DND-41 (cell line): ENCODE measurements at regions not wholly inside any gene's neighbourhood (a gene's known extent, or its start where the extent isn't known, plus 50 kb on each side); places are given as distances from the start of the nearest gene placed in this dataset.

Source experiments
- EZH2 ChIP-seq: IDR thresholded peaks from 3 replicates; pipeline ENCODE4 v1.6.1; 2012; ENCODE audit warnings: borderline replicate concordance, low read depth, mild to moderate bottlenecking, moderate library complexity, low read length, inconsistent platforms; ENCODE audit not compliant: severe bottlenecking
- TF ChIP-seq, protein P1 (sequence below): IDR thresholded peaks from 2 replicates; pipeline ENCODE4 v1.5.1; 2012; ENCODE audit warnings: borderline replicate concordance, low read length, moderate library complexity, mild to moderate bottlenecking; ENCODE audit not compliant: poor library complexity, severe bottlenecking; ENCODE audit errors: extremely low read depth

DNA sequence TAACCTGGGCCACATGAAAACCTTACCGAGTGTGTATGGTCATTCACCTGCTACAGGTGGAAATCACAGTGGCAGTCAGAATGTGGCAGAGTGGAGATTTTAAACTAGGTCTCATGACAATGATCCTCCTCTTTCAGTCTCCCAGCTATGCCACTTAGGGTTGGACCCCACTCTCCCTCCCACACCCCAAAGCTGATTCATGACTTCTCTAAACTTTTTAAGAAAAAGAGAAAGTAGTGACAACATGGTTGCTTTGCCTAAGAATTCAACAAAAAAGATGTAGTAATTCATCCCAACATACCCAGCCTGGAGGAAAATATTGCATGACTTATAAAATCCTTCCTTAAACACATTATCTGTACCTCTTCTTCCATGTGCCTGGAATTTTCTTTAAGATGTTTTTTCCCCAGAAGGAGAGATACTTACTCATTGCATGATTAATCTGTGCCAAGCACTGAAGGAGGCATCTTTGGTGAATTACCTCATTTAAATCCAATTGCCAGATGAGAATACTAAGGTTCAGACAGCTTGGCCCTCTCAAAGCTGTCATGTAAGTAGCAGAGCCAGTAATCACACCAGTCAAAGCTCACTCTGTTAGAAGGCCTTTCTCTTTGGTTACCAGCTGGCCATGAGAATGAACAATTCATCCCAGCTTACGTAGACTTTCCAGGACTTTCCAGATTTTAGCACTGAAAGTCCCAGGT is 119.9 kb downstream of the COPRS start:
- TF ChIP-seq, protein P1, sequence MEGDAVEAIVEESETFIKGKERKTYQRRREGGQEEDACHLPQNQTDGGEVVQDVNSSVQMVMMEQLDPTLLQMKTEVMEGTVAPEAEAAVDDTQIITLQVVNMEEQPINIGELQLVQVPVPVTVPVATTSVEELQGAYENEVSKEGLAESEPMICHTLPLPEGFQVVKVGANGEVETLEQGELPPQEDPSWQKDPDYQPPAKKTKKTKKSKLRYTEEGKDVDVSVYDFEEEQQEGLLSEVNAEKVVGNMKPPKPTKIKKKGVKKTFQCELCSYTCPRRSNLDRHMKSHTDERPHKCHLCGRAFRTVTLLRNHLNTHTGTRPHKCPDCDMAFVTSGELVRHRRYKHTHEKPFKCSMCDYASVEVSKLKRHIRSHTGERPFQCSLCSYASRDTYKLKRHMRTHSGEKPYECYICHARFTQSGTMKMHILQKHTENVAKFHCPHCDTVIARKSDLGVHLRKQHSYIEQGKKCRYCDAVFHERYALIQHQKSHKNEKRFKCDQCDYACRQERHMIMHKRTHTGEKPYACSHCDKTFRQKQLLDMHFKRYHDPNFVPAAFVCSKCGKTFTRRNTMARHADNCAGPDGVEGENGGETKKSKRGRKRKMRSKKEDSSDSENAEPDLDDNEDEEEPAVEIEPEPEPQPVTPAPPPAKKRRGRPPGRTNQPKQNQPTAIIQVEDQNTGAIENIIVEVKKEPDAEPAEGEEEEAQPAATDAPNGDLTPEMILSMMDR = no peak
- TF ChIP-seq EZH2 = no peak
